ENCODE measurements at regions not wholly inside any gene's neighbourhood (a gene's known extent, or its start where the extent isn't known, plus 50 kb on each side); places are given as distances from the start of the nearest gene placed in this dataset.
"Not testable (repeated sequence)": the region's sequence is repeated elsewhere in the genome, so short reads cannot be mapped to it uniquely, and the experiment has no call there.

DNA sequence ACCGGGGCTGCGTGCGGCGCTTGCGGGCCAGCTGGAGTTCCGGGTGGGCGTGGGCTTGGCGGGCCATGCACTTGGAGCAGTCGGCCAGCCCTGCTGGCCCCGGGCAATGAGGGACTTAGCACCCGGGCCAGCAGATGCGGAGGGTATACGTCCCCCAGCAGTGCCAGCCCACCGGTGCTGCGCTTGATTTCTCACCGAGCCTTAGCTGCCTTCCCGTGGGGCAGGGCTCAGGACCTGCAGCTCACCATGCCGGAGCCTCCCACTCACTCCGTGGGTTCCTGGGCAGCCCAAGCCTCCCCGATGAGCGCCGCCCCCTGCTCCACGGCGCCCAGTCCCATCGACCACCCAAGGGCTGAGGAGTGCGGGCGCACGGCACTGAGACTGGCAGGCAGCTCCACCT, 51.4 kb upstream of the INPP4B start:
- H3K36me3 ChIP-seq (ENCODE audit: control insufficient read depth in 3 of 3, insufficient read depth in 2 of 3, low read depth in 1 of 3, low read length in 3 of 3); H3K27me3 ChIP-seq (ENCODE audit: control insufficient read depth in 3 of 3, insufficient read depth in 3 of 3, low read length in 3 of 3); DNase-seq; H3K27ac ChIP-seq (ENCODE audit: low read depth in 1 of 3, low read length in 2 of 3); H3K4me3 ChIP-seq (ENCODE audit: low read depth in 1 of 3, low read length in 3 of 3); FAIRE-seq; H3K4me1 ChIP-seq (ENCODE audit: control insufficient read depth in 3 of 3, insufficient read depth in 2 of 3, low read depth in 1 of 3, low read length in 2 of 3): not testable (repeated sequence)
- peaks cover 0 to 25% of the 10 kb centered on the region in 2 donors for H3K9me3 ChIP-seq (ENCODE audit: control insufficient read depth in 2 of 2, insufficient read depth in 1 of 2, low read depth in 1 of 2, low read length in 1 of 2)
- 94 to 96% (median 94%) methylated on average over 16 to 28 of the region's 28 CpGs for WGBS, 3 donors

DNA sequence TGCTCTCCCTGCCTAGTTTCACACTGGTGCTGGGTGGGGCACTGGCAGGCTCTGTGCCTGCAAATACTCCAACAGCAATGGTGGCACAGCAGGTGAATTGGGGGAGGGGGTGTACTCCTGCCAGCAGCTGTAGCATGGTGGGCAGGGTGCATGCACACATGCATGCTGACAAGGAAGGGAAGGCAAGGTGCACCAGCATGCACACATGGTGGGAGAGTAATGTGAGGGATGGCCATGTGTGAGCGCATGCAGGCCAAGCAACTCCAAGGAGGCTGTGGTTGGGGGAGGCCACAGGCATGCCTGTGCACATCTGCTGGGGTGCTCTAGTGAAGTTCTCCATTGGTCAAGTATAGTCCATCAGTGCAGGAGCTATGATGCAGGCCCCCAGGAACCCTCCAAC, 54.5 kb upstream of the INPP4B start:
- WGBS, 3 donors, result 93 to 100% (median 95%) methylated on average over 1 of the region's 1 CpG
- no peak overlapping the region for H3K27ac ChIP-seq (ENCODE audit: low read depth in 1 of 3, low read length in 2 of 3)
- FAIRE-seq (no peak), DNase-seq (no peak)
- no peaks in the 10 kb centered on the region for H3K36me3 ChIP-seq (ENCODE audit: control insufficient read depth in 3 of 3, insufficient read depth in 2 of 3, low read depth in 1 of 3, low read length in 3 of 3)
- H3K27me3 ChIP-seq (ENCODE audit: control insufficient read depth in 3 of 3, insufficient read depth in 3 of 3, low read length in 3 of 3), result no peaks in the 10 kb centered on the region
- H3K9me3 ChIP-seq (ENCODE audit: control insufficient read depth in 2 of 2, insufficient read depth in 1 of 2, low read depth in 1 of 2, low read length in 1 of 2), result peaks cover 0 to 10% of the 10 kb centered on the region in 2 donors
- H3K4me1 ChIP-seq (ENCODE audit: control insufficient read depth in 3 of 3, insufficient read depth in 2 of 3, low read depth in 1 of 3, low read length in 2 of 3), result no peaks in the 10 kb centered on the region
- H3K4me3 ChIP-seq (ENCODE audit: low read depth in 1 of 3, low read length in 3 of 3), result no peak overlapping the region

- 60 to 74% (median 72%) methylated on average over 5 of the region's 5 CpGs for WGBS, 3 donors
- Histone ChIP-seq H3K27ac (ENCODE audit: low read depth in 1 of 3, low read length in 2 of 3) (no peak overlapping the region), H3K9me3 (ENCODE audit: control insufficient read depth in 2 of 2, insufficient read depth in 1 of 2, low read depth in 1 of 2, low read length in 1 of 2) (peaks cover 0 to 10% of the 10 kb centered on the region in 2 donors), H3K4me3 (ENCODE audit: low read depth in 1 of 3, low read length in 3 of 3) (no peak overlapping the region), H3K27me3 (ENCODE audit: control insufficient read depth in 3 of 3, insufficient read depth in 3 of 3, low read length in 3 of 3) (no peaks in the 10 kb centered on the region), H3K36me3 (ENCODE audit: control insufficient read depth in 3 of 3, insufficient read depth in 2 of 3, low read depth in 1 of 3, low read length in 3 of 3) (no peaks in the 10 kb centered on the region), H3K4me1 (ENCODE audit: control insufficient read depth in 3 of 3, insufficient read depth in 2 of 3, low read depth in 1 of 3, low read length in 2 of 3) (no peaks in the 10 kb centered on the region)
- no peak for DNase-seq
- no peak for FAIRE-seq
Observed at GRCh38 chr4:142901166-142901662, 55.1 kb upstream of the INPP4B start.

GRCh38 chr4:142903617-142904016, 57.5 kb upstream of the INPP4B start:
- H3K36me3 ChIP-seq (ENCODE audit: control insufficient read depth in 3 of 3, insufficient read depth in 2 of 3, low read depth in 1 of 3, low read length in 3 of 3); H3K4me1 ChIP-seq (ENCODE audit: control insufficient read depth in 3 of 3, insufficient read depth in 2 of 3, low read depth in 1 of 3, low read length in 2 of 3); H3K9me3 ChIP-seq (ENCODE audit: control insufficient read depth in 2 of 2, insufficient read depth in 1 of 2, low read depth in 1 of 2, low read length in 1 of 2); H3K4me3 ChIP-seq (ENCODE audit: low read depth in 1 of 3, low read length in 3 of 3); H3K27me3 ChIP-seq (ENCODE audit: control insufficient read depth in 3 of 3, insufficient read depth in 3 of 3, low read length in 3 of 3); FAIRE-seq; DNase-seq; H3K27ac ChIP-seq (ENCODE audit: low read depth in 1 of 3, low read length in 2 of 3): not testable (repeated sequence)
- 67 to 83% (median 71%) methylated on average over 2 of the region's 2 CpGs for WGBS, 3 donors

DNA sequence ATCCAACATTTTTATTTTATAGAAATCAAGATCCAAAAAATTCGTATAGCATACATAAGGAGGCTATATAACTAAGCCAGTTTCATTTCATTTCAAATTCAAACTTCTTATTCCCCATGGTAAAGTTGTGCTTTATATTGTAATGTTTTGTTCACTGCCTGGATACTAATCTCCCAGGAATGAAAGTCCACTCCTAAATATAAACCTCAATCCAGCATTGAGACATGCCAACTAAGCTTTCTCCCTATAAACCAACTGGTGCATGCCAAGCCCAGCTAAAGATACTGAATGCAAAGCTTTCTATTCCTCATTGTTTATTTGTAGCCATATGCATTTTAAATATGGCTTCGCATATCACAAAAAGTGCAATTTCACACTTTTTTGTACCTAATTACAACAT, 63.8 kb upstream of the INPP4B start:
- H3K27me3 ChIP-seq (ENCODE audit: control insufficient read depth in 3 of 3, insufficient read depth in 3 of 3, low read length in 3 of 3), result no peaks in the 10 kb centered on the region
- H3K36me3 ChIP-seq (ENCODE audit: control insufficient read depth in 3 of 3, insufficient read depth in 2 of 3, low read depth in 1 of 3, low read length in 3 of 3), result no peaks in the 10 kb centered on the region
- no peaks in the 10 kb centered on the region for H3K9me3 ChIP-seq (ENCODE audit: control insufficient read depth in 2 of 2, insufficient read depth in 1 of 2, low read depth in 1 of 2, low read length in 1 of 2)
- FAIRE-seq, result no peak
- H3K4me1 ChIP-seq (ENCODE audit: control insufficient read depth in 3 of 3, insufficient read depth in 2 of 3, low read depth in 1 of 3, low read length in 2 of 3), result no peaks in the 10 kb centered on the region
- 62 to 80% (median 74%) methylated on average over 2 of the region's 2 CpGs for WGBS, 3 donors
- no peak for DNase-seq
- H3K27ac ChIP-seq (ENCODE audit: low read depth in 1 of 3, low read length in 2 of 3), result no peak overlapping the region
- H3K4me3 ChIP-seq (ENCODE audit: low read depth in 1 of 3, low read length in 3 of 3), result no peak overlapping the region

DNA sequence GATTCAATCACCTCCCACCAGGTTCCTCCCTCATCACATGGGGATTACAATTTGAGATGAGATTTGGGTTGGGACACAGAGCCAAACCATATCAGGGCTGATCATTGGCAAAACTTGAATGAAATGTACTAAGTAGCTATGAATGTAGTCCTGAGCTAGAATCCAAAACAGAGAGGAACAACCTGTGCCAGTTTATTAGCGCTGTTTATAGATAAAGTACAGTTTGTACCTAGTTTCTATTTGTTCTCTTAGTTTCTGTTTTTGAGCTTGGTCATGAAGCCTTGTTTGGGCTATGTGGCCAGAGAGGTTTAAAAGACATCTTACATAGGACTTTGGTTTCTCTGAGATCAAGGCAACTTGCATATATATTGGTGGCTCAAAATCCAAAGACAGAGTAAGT, 66.9 kb upstream of the INPP4B start:
- no peak for DNase-seq
- 90 to 97% (median 96%) methylated on average over 1 of the region's 1 CpG for WGBS, 3 donors
- Histone ChIP-seq H3K4me3 (ENCODE audit: low read depth in 1 of 3, low read length in 3 of 3) (no peak overlapping the region), H3K27me3 (ENCODE audit: control insufficient read depth in 3 of 3, insufficient read depth in 3 of 3, low read length in 3 of 3) (no peaks in the 10 kb centered on the region), H3K27ac (ENCODE audit: low read depth in 1 of 3, low read length in 2 of 3) (no peak overlapping the region), H3K36me3 (ENCODE audit: control insufficient read depth in 3 of 3, insufficient read depth in 2 of 3, low read depth in 1 of 3, low read length in 3 of 3) (no peaks in the 10 kb centered on the region), H3K4me1 (ENCODE audit: control insufficient read depth in 3 of 3, insufficient read depth in 2 of 3, low read depth in 1 of 3, low read length in 2 of 3) (no peaks in the 10 kb centered on the region), H3K9me3 (ENCODE audit: control insufficient read depth in 2 of 2, insufficient read depth in 1 of 2, low read depth in 1 of 2, low read length in 1 of 2) (no peaks in the 10 kb centered on the region)
- FAIRE-seq, result no peak

GRCh38 chr4:142913461-142914030, 67.4 kb upstream of the INPP4B start:
- DNase-seq, result no peak
- WGBS, 3 donors, result 83 to 87% (median 86%) methylated on average over 4 of the region's 4 CpGs
- H3K27ac ChIP-seq (ENCODE audit: low read depth in 1 of 3, low read length in 2 of 3), result no peak overlapping the region

GRCh38 chr4:142917678-142918077, 71.6 kb upstream of the INPP4B start:
- H3K27me3 ChIP-seq (ENCODE audit: control insufficient read depth in 3 of 3, insufficient read depth in 3 of 3, low read length in 3 of 3), result no peaks in the 10 kb centered on the region
- H3K27ac ChIP-seq (ENCODE audit: low read depth in 1 of 3, low read length in 2 of 3), result no peak overlapping the region
- no peaks in the 10 kb centered on the region for H3K36me3 ChIP-seq (ENCODE audit: control insufficient read depth in 3 of 3, insufficient read depth in 2 of 3, low read depth in 1 of 3, low read length in 3 of 3)
- no peak for FAIRE-seq
- no peaks in the 10 kb centered on the region for H3K4me1 ChIP-seq (ENCODE audit: control insufficient read depth in 3 of 3, insufficient read depth in 2 of 3, low read depth in 1 of 3, low read length in 2 of 3)
- no peak overlapping the region for H3K4me3 ChIP-seq (ENCODE audit: low read depth in 1 of 3, low read length in 3 of 3)
- DNase-seq, result no peak
- WGBS, 3 donors, result 67 to 83% (median 71%) methylated on average over 4 of the region's 4 CpGs
- H3K9me3 ChIP-seq (ENCODE audit: control insufficient read depth in 2 of 2, insufficient read depth in 1 of 2, low read depth in 1 of 2, low read length in 1 of 2), result no peaks in the 10 kb centered on the region

More at GRCh38 chr4:142913461-142914030, 67.4 kb upstream of the INPP4B start:
- no peaks in the 10 kb centered on the region for H3K36me3 ChIP-seq (ENCODE audit: control insufficient read depth in 3 of 3, insufficient read depth in 2 of 3, low read depth in 1 of 3, low read length in 3 of 3)
- no peaks in the 10 kb centered on the region for H3K9me3 ChIP-seq (ENCODE audit: control insufficient read depth in 2 of 2, insufficient read depth in 1 of 2, low read depth in 1 of 2, low read length in 1 of 2)
- no peak overlapping the region for H3K4me3 ChIP-seq (ENCODE audit: low read depth in 1 of 3, low read length in 3 of 3)
- no peak for FAIRE-seq
- no peaks in the 10 kb centered on the region for H3K27me3 ChIP-seq (ENCODE audit: control insufficient read depth in 3 of 3, insufficient read depth in 3 of 3, low read length in 3 of 3)
- H3K4me1 ChIP-seq (ENCODE audit: control insufficient read depth in 3 of 3, insufficient read depth in 2 of 3, low read depth in 1 of 3, low read length in 2 of 3), result no peaks in the 10 kb centered on the region

GRCh38 chr4:142922720-142923119, 76.6 kb upstream of the INPP4B start:
- FAIRE-seq (no peak), DNase-seq (no peak)
- no peaks in the 10 kb centered on the region for H3K27me3 ChIP-seq (ENCODE audit: control insufficient read depth in 3 of 3, insufficient read depth in 3 of 3, low read length in 3 of 3)
- no peak overlapping the region for H3K4me3 ChIP-seq (ENCODE audit: low read depth in 1 of 3, low read length in 3 of 3)
- no peaks in the 10 kb centered on the region for H3K9me3 ChIP-seq (ENCODE audit: control insufficient read depth in 2 of 2, insufficient read depth in 1 of 2, low read depth in 1 of 2, low read length in 1 of 2)
- H3K27ac ChIP-seq (ENCODE audit: low read depth in 1 of 3, low read length in 2 of 3), result no peak overlapping the region
- H3K4me1 ChIP-seq (ENCODE audit: control insufficient read depth in 3 of 3, insufficient read depth in 2 of 3, low read depth in 1 of 3, low read length in 2 of 3), result peaks cover 0 to 4% (median 0%) of the 10 kb centered on the region in 3 donors
- WGBS, 3 donors, result 53 to 68% (median 67%) methylated on average over 1 of the region's 1 CpG
- H3K36me3 ChIP-seq (ENCODE audit: control insufficient read depth in 3 of 3, insufficient read depth in 2 of 3, low read depth in 1 of 3, low read length in 3 of 3), result no peaks in the 10 kb centered on the region
